Breast epithelium (tissue), 3 donors: ENCODE measurements at regions not wholly inside any gene's neighbourhood (a gene's known extent, or its start where the extent isn't known, plus 50 kb on each side); places are given as distances from the start of the nearest gene placed in this dataset.

Source experiments
- CTCF ChIP-seq, 3 donors: fragments of 450-650 bp; IDR thresholded peaks; one replicate each; pipeline ENCODE4 v1.5.1; 2016 to 2017; ENCODE audit warnings: antibody characterized with exemption in 3 of 3, mild to moderate bottlenecking in 3 of 3, moderate library complexity in 3 of 3
- POLR2AphosphoS5 ChIP-seq, 3 donors: sonication (generic); formaldehyde crosslinking; IDR thresholded peaks; one replicate each; pipeline ENCODE4 v1.6.1; 2017; ENCODE audit warnings: antibody characterized with exemption in 3 of 3

- TF ChIP-seq POLR2AphosphoS5 (IDR thresholded peaks at IDR 0.05) (no peak), CTCF (IDR thresholded peaks at IDR 0.05) (no peak)
These were observed 223.7 kb upstream of the ADAMTS5 start for GRCh38 chr21:27190601-27191000.
